Mesothelial cell of epicardium (in vitro differentiated cells): ENCODE measurements at regions not wholly inside any gene's neighbourhood (a gene's known extent, or its start where the extent isn't known, plus 50 kb on each side); places are given as distances from the start of the nearest gene placed in this dataset.

Source experiments
- DNase-seq, 2 experiments: peaks; one replicate each; pipeline ENCODE4 v3.0.0; 2021; ENCODE audit warnings: low spot score in 2 of 2; ENCODE audit not compliant: unreplicated experiment in 2 of 2
- H3K27ac Mint-ChIP-seq: 2 replicates; pipeline ENCODE4 v1.8.0; 2021; ENCODE audit warnings: mixed read lengths
- H3K27me3 Mint-ChIP-seq: 2 replicates; pipeline ENCODE4 v1.8.0; 2021; ENCODE audit warnings: low read depth, mixed read lengths
- H3K36me3 Mint-ChIP-seq: 2 replicates; pipeline ENCODE4 v1.8.0; 2021; ENCODE audit warnings: mixed read lengths
- H3K4me1 Mint-ChIP-seq: 2 replicates; pipeline ENCODE4 v1.8.0; 2021; ENCODE audit warnings: mixed read lengths
- H3K4me3 Mint-ChIP-seq: 2 replicates; pipeline ENCODE4 v1.8.0; 2021; ENCODE audit warnings: mild to moderate bottlenecking, moderate library complexity, mixed read lengths
- H3K9me3 Mint-ChIP-seq: 2 replicates; pipeline ENCODE4 v1.8.0; 2021; ENCODE audit warnings: mixed read lengths
- TF ChIP-seq, protein P1 (sequence below): fragments of 200-600 bp; sonication (generic); IDR thresholded peaks from one replicate; pipeline ENCODE4 v1.5.0; 2021; ENCODE audit warnings: antibody characterized with exemption; ENCODE audit not compliant: unreplicated experiment

DNA sequence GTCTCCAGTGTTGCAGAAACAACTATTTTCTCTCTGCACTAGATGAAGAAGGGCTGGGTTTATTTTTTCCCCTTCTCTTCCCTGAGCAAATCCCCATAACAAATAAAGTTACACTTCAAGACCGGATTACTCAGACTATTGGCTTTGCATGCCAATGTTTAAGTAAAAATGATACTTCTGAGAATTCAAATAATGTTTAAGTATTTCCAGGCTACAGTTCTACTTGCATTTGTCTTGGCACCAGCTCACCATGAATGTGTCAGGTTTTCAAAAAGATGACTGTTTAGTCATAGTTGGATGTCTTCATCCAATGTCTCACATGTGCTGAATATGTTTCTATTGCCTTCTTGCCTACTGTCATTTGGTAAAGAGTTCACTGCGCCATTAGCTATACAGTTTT is 912.6 kb downstream of the GATA3 start:
- DNase-seq = no peak
- Mint-ChIP-seq H3K4me3 (no peak overlapping the region), H3K36me3 (no peaks in the 10 kb centered on the region), H3K27ac (no peak overlapping the region), H3K9me3 (peaks cover 17% of the 10 kb centered on the region), H3K4me1 (peaks cover 3% of the 10 kb centered on the region), H3K27me3 (no peaks in the 10 kb centered on the region)
- TF ChIP-seq, protein P1, sequence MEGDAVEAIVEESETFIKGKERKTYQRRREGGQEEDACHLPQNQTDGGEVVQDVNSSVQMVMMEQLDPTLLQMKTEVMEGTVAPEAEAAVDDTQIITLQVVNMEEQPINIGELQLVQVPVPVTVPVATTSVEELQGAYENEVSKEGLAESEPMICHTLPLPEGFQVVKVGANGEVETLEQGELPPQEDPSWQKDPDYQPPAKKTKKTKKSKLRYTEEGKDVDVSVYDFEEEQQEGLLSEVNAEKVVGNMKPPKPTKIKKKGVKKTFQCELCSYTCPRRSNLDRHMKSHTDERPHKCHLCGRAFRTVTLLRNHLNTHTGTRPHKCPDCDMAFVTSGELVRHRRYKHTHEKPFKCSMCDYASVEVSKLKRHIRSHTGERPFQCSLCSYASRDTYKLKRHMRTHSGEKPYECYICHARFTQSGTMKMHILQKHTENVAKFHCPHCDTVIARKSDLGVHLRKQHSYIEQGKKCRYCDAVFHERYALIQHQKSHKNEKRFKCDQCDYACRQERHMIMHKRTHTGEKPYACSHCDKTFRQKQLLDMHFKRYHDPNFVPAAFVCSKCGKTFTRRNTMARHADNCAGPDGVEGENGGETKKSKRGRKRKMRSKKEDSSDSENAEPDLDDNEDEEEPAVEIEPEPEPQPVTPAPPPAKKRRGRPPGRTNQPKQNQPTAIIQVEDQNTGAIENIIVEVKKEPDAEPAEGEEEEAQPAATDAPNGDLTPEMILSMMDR = no peak

GRCh38 chr10:8969853-8970252 is 915.4 kb downstream of the GATA3 start:
- H3K4me1 Mint-ChIP-seq = no peaks in the 10 kb centered on the region
- H3K36me3 Mint-ChIP-seq = no peaks in the 10 kb centered on the region
- no peak overlapping the region for H3K4me3 Mint-ChIP-seq
- TF ChIP-seq, protein P1 = no peak
- no peaks in the 10 kb centered on the region for H3K27me3 Mint-ChIP-seq
- H3K27ac Mint-ChIP-seq = no peak overlapping the region
- DNase-seq = no peak
- H3K9me3 Mint-ChIP-seq = peaks cover 8% of the 10 kb centered on the region

- H3K4me3 Mint-ChIP-seq = no peak overlapping the region
- no peaks in the 10 kb centered on the region for H3K36me3 Mint-ChIP-seq
- peaks cover 3% of the 10 kb centered on the region for H3K9me3 Mint-ChIP-seq
- DNase-seq = no peak
- H3K27me3 Mint-ChIP-seq = no peaks in the 10 kb centered on the region
- H3K27ac Mint-ChIP-seq = no peak overlapping the region
- peaks cover 10% of the 10 kb centered on the region for H3K4me1 Mint-ChIP-seq
- TF ChIP-seq, protein P1 = no peak
These were observed 921.0 kb downstream of the GATA3 start for GRCh38 chr10:8975535-8975934.

GRCh38 chr10:8978100-8978499 is 923.6 kb downstream of the GATA3 start:
- H3K36me3 Mint-ChIP-seq = no peaks in the 10 kb centered on the region
- no peak overlapping the region for H3K4me3 Mint-ChIP-seq
- TF ChIP-seq, protein P1 = no peak
- H3K27me3 Mint-ChIP-seq = peaks cover 2% of the 10 kb centered on the region
- peaks cover 10% of the 10 kb centered on the region for H3K4me1 Mint-ChIP-seq
- H3K27ac Mint-ChIP-seq = no peak overlapping the region
- no peak for DNase-seq
- peaks cover 1% of the 10 kb centered on the region for H3K9me3 Mint-ChIP-seq

DNA sequence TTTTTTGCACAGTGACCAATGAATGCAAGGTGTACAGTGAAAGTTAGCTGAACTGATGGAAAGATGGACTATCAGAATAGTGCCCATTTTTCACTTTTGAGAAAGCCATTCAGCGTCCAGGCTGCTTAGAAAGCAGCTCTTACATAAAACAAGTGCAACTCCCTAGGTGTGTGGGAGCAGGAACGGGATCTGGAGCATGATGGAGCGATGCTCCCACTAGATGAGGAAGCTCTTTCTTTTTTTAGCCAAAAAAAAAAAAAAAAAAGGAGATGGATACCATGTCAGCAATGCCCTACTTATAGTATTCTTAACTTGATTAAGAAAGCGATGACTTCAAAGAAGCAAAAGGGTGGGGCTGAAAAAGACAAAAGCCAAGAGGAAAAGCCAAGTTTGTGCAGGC is 925.5 kb downstream of the GATA3 start:
- H3K4me3 Mint-ChIP-seq = no peak overlapping the region
- H3K27me3 Mint-ChIP-seq = peaks cover 2% of the 10 kb centered on the region
- peaks cover 10% of the 10 kb centered on the region for H3K4me1 Mint-ChIP-seq
- TF ChIP-seq, protein P1 = no peak
- DNase-seq = no peak
- H3K27ac Mint-ChIP-seq = no peak overlapping the region
- H3K9me3 Mint-ChIP-seq = peaks cover 5% of the 10 kb centered on the region
- no peaks in the 10 kb centered on the region for H3K36me3 Mint-ChIP-seq

- Mint-ChIP-seq H3K27ac (no peak overlapping the region), H3K36me3 (no peaks in the 10 kb centered on the region)
- no peak for DNase-seq
These were observed 926.8 kb downstream of the GATA3 start for GRCh38 chr10:8981277-8981676.

More at GRCh38 chr10:8981277-8981676, 926.8 kb downstream of the GATA3 start:
- Mint-ChIP-seq H3K4me1 (peaks cover 5% of the 10 kb centered on the region), H3K4me3 (no peak overlapping the region), H3K27me3 (peaks cover 2% of the 10 kb centered on the region), H3K9me3 (peaks cover 5% of the 10 kb centered on the region)
- TF ChIP-seq, protein P1 = no peak
